Chondrocyte (in vitro differentiated cells): ENCODE measurements at regions not wholly inside any gene's neighbourhood (a gene's known extent, or its start where the extent isn't known, plus 50 kb on each side); places are given as distances from the start of the nearest gene placed in this dataset.

Experiments
- DNase-seq: peaks from one replicate; pipeline ENCODE4 v3.0.0; 2021; ENCODE audit warnings: mixed read lengths, low spot score
- H3K27ac Mint-ChIP-seq: one replicate; pipeline ENCODE4 v1.8.0; 2021; ENCODE audit warnings: mild to moderate bottlenecking, moderate library complexity, mixed read lengths; ENCODE audit not compliant: unreplicated experiment
- H3K27me3 Mint-ChIP-seq: 2 replicates; pipeline ENCODE4 v1.8.0; 2021; ENCODE audit warnings: low read depth, mixed read lengths
- H3K36me3 Mint-ChIP-seq: 2 replicates; pipeline ENCODE4 v1.8.0; 2021; ENCODE audit warnings: low read depth, mixed read lengths
- H3K4me1 Mint-ChIP-seq: 2 replicates; pipeline ENCODE4 v1.8.0; 2021; ENCODE audit warnings: low read depth, mild to moderate bottlenecking, mixed read lengths
- H3K4me3 Mint-ChIP-seq: one replicate; pipeline ENCODE4 v1.8.0; 2021; ENCODE audit warnings: mild to moderate bottlenecking, moderate library complexity, mixed read lengths; ENCODE audit not compliant: unreplicated experiment
- H3K9me3 Mint-ChIP-seq: 2 replicates; pipeline ENCODE4 v1.8.0; 2021; ENCODE audit warnings: low read depth, mixed read lengths
- CTCF ChIP-seq: fragments of 200-600 bp; sonication (generic); IDR thresholded peaks from 2 replicates; pipeline ENCODE4 v1.5.0; 2021; ENCODE audit warnings: antibody characterized with exemption, mild to moderate bottlenecking, moderate library complexity

DNA sequence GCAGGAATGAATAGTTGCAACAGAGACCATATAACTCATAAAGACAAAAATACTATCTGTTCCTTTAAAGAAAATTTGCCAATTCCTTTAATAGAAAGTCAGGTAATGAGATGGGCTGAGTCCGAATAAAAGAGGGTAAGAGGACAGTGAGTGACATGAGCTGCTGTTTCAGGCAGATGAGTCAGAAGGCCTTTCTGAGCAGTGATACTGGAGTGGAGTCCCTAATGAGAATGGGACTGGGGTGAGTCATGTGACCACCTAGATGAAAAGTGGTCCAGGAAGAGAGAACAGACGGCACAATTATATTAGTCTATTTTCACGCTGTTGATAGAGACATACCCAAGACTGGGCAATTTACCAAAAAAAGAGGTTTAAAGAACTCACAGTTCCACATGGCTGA lies 393.7 kb downstream of the BCL11B start:
- Mint-ChIP-seq H3K4me3 (no peak overlapping the region), H3K27ac (no peak overlapping the region), H3K36me3 (no peaks in the 10 kb centered on the region), H3K4me1 (no peaks in the 10 kb centered on the region), H3K27me3 (peaks cover 11% of the 10 kb centered on the region), H3K9me3 (peaks cover 22% of the 10 kb centered on the region)
- no peak for TF ChIP-seq CTCF
- no peak for DNase-seq

DNA sequence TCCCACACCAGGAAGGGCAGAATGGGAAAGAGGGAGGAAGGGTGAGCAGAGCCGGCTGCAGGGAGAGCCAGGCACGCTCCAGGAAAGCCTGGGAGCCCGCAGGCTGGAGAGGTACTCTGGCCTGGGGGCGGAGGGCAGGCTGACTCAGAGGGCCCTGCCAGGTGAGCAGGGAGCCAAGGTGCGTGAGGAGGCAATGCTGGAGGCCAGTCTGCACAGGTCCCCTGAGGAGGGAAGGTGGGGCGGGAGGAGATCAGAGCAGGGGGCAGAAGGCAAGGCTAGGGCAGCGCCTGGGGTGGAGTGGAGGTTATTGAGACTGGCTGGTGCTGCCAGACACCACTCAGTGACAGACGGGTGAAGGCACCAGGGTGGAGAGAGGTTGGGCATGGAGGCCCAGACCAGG lies 385.0 kb downstream of the BCL11B start:
- H3K4me1 Mint-ChIP-seq, result no peaks in the 10 kb centered on the region
- H3K27ac Mint-ChIP-seq, result no peak overlapping the region
- no peak for DNase-seq
- H3K27me3 Mint-ChIP-seq, result peaks cover 26% of the 10 kb centered on the region
- H3K36me3 Mint-ChIP-seq, result peaks cover 2% of the 10 kb centered on the region
- no peak overlapping the region for H3K4me3 Mint-ChIP-seq
- TF ChIP-seq CTCF, result no peak
- no peaks in the 10 kb centered on the region for H3K9me3 Mint-ChIP-seq

GRCh38 chr14:98888281-98888680 lies 383.7 kb downstream of the BCL11B start:
- Mint-ChIP-seq H3K9me3 (no peaks in the 10 kb centered on the region), H3K4me1 (no peaks in the 10 kb centered on the region), H3K36me3 (peaks cover 2% of the 10 kb centered on the region), H3K27me3 (peaks cover 26% of the 10 kb centered on the region), H3K27ac (no peak overlapping the region), H3K4me3 (no peak overlapping the region)
- no peak for DNase-seq
- TF ChIP-seq CTCF, result no peak

GRCh38 chr14:98888927-98889835 lies 382.8 kb downstream of the BCL11B start:
- H3K27me3 Mint-ChIP-seq, result peaks cover 24% of the 10 kb centered on the region
- H3K27ac Mint-ChIP-seq, result no peak overlapping the region
- H3K9me3 Mint-ChIP-seq, result no peaks in the 10 kb centered on the region
- TF ChIP-seq CTCF, result no peak
- no peaks in the 10 kb centered on the region for H3K4me1 Mint-ChIP-seq
- DNase-seq, result no peak
- no peak overlapping the region for H3K4me3 Mint-ChIP-seq
- peaks cover 2% of the 10 kb centered on the region for H3K36me3 Mint-ChIP-seq

GRCh38 chr14:98889836-98890185 lies 382.2 kb downstream of the BCL11B start:
- H3K4me3 Mint-ChIP-seq, result no peak overlapping the region
- no peaks in the 10 kb centered on the region for H3K4me1 Mint-ChIP-seq
- DNase-seq, result no peak
- H3K9me3 Mint-ChIP-seq, result no peaks in the 10 kb centered on the region
- peaks cover 22% of the 10 kb centered on the region for H3K27me3 Mint-ChIP-seq
- H3K36me3 Mint-ChIP-seq, result peaks cover 2% of the 10 kb centered on the region
- no peak overlapping the region for H3K27ac Mint-ChIP-seq
- TF ChIP-seq CTCF, result no peak
